ENCODE measurements at regions not wholly inside any gene's neighbourhood (a gene's known extent, or its start where the extent isn't known, plus 50 kb on each side); places are given as distances from the start of the nearest gene placed in this dataset.

DNA sequence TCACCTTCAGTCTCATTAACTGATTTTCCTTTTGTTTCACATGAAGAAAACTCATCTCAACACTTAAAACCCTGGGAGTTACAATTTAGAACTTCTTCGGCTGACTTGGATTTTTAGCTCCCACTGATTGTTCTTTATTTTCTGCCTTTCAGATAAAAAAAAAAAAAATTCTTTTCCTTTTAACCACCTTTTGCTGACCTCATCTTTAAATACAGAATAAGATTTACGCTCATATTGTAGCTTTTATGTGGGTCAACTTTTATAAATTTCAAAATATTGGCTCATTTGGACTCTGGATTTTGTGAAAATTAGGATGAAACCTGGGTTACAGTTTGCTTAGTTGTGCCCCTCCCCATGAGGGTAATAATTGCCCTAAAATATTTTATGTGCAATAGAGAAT, 659.3 kb downstream of the ZNF674 start:
- DNase-seq (ENCODE audit: insufficient read length, low spot score), result no peak
- TF ChIP-seq POLR2A (IDR thresholded peaks at IDR 0.05; ENCODE audit: low read depth, low read length), result no peak
- FAIRE-seq, result no peak

DNA sequence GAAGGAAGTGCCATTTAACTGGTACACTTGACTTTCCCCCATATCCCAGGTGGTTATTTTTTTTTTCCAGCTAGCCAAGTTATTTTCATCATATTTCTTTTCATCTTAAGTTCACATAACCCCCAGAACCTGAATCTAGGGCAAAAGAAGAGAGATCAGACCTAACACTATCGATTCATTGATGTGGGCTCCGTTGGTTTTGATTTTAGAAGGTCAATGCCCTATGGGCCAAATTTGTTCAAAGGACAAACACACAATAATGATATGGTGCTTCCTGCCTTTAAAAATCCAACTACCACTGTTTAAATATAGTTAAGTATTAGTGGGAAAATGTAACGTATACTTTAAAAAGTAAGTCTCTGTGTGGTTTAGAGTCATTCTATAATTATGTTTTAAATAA, 665.7 kb downstream of the ZNF674 start:
- no peak for TF ChIP-seq POLR2A (IDR thresholded peaks at IDR 0.05; ENCODE audit: low read depth, low read length)
- no peak for FAIRE-seq
- no peak for DNase-seq (ENCODE audit: insufficient read length, low spot score)

DNA sequence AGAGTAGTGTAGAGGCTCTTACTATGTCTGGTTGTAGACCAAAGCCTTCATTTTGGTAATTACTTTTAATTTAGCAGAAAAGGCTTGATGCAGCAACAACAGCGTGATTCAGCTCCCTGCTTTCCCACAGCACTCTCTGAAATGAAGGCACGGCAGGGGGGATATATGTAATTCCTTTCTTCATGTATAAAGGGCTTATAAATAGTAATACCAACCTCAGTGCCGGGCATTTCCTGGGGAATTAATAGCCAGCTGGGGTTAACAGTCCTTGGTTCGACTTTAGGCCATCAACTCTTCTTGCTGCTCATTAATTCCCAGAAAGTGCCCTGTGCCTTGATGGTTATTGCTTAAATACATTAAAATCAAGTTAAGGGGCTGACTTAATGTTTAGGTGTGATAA, 669.0 kb downstream of the ZNF674 start:
- TF ChIP-seq POLR2A (IDR thresholded peaks at IDR 0.05; ENCODE audit: low read depth, low read length), result no peak
- FAIRE-seq (no peak), DNase-seq (ENCODE audit: insufficient read length, low spot score) (no peak)

- FAIRE-seq (no peak), DNase-seq (ENCODE audit: insufficient read length, low spot score) (no peak)
- TF ChIP-seq POLR2A (IDR thresholded peaks at IDR 0.05; ENCODE audit: low read depth, low read length), result no peak
Measured at GRCh38 chrX:45873781-45874180, 671.4 kb downstream of the ZNF674 start.

- no peak for TF ChIP-seq POLR2A (IDR thresholded peaks at IDR 0.05; ENCODE audit: low read depth, low read length)
- FAIRE-seq, result no peak
Measured at GRCh38 chrX:45872480-45872879, 671.8 kb upstream of the DIPK2B start.

GRCh38 chrX:45868425-45868824, 667.7 kb upstream of the DIPK2B start:
- DNase-seq (ENCODE audit: insufficient read length, low spot score) (no peak), FAIRE-seq (no peak)
- TF ChIP-seq POLR2A (IDR thresholded peaks at IDR 0.05; ENCODE audit: low read depth, low read length), result no peak

More at GRCh38 chrX:45872480-45872879, 671.8 kb upstream of the DIPK2B start:
- no peak for DNase-seq (ENCODE audit: insufficient read length, low spot score)

GRCh38 chrX:45862801-45863200, 662.1 kb upstream of the DIPK2B start:
- FAIRE-seq (no peak), DNase-seq (ENCODE audit: insufficient read length, low spot score) (no peak)
- TF ChIP-seq POLR2A (IDR thresholded peaks at IDR 0.05; ENCODE audit: low read depth, low read length), result no peak

- FAIRE-seq, result no peak
- DNase-seq (ENCODE audit: insufficient read length, low spot score), result no peak
- no peak for TF ChIP-seq POLR2A (IDR thresholded peaks at IDR 0.05; ENCODE audit: low read depth, low read length)
Measured at GRCh38 chrX:45860450-45860849, 659.8 kb upstream of the DIPK2B start.

DNA sequence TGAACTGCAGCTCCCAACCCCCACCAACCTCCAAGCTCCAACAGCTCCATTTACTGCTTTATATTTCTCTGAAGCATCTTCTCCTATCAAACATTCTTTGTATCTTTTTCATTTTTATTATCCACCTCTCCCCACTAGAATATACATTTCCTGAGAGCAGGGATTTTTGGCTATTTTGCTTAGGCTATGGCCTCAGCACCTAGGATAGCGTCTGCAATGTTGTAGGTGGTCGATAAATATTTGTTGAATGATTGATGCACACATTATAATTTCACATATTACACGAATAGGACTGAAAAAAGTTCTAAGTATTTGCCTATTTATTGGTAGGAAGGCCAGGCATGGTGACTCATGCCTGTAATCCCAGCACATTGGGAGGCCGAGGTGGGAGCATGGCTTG, 658.7 kb upstream of the DIPK2B start:
- TF ChIP-seq POLR2A (IDR thresholded peaks at IDR 0.05; ENCODE audit: low read depth, low read length), result no peak
- FAIRE-seq, result no peak
- no peak for DNase-seq (ENCODE audit: insufficient read length, low spot score)

- TF ChIP-seq POLR2A (IDR thresholded peaks at IDR 0.05; ENCODE audit: low read depth, low read length), result no peak
- no peak for DNase-seq (ENCODE audit: insufficient read length, low spot score)
- FAIRE-seq, result no peak
Measured at GRCh38 chrX:45852884-45853283, 652.2 kb upstream of the DIPK2B start.

GRCh38 chrX:45851434-45851991, 650.8 kb upstream of the DIPK2B start:
- FAIRE-seq, result no peak
- TF ChIP-seq POLR2A (IDR thresholded peaks at IDR 0.05; ENCODE audit: low read depth, low read length), result peak; percentile 62; the same call in 1 of the 2 replicates
- DNase-seq (ENCODE audit: insufficient read length, low spot score), result no peak

DNA sequence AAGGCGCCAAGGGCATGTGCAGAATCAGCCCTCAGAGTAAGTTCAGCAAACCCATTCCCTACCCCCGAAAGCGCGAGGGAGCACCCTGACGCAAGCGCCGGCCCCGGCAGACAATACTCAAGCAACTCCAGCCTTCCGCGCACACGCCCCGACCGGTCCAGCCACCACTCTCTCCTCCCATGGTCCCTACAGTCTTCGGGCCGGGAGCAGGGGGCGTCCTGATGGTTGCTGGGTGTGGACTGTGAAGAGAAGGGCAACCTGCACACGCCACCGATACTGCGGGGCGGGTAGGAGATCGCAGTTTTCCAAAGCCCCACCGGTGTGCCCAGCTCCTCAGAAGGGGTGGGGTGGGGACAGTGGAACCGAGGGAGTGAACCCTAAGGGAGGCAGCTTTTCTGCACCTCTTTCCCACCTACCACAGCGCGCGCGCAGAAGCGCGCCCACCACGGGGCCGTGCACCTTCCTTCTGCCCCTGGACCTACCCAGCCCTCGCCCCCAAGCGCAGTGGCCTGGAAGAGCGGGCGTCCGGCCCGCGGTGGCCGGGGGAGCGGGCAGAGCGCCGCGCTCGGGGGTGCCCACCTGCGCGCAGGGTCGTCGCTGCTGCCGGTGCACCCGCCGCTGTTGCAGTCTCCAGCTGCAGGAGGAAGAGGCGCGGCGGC, 650.2 kb upstream of the DIPK2B start:
- DNase-seq (ENCODE audit: insufficient read length, low spot score) (no peak), FAIRE-seq (no peak)
- TF ChIP-seq POLR2A (IDR thresholded peaks at IDR 0.05; ENCODE audit: low read depth, low read length), result no peak

- no peak for TF ChIP-seq POLR2A (IDR thresholded peaks at IDR 0.05; ENCODE audit: low read depth, low read length)
- DNase-seq (ENCODE audit: insufficient read length, low spot score) (no peak), FAIRE-seq (no peak)
Measured at GRCh38 chrX:45850197-45850774, 649.6 kb upstream of the DIPK2B start.

DNA sequence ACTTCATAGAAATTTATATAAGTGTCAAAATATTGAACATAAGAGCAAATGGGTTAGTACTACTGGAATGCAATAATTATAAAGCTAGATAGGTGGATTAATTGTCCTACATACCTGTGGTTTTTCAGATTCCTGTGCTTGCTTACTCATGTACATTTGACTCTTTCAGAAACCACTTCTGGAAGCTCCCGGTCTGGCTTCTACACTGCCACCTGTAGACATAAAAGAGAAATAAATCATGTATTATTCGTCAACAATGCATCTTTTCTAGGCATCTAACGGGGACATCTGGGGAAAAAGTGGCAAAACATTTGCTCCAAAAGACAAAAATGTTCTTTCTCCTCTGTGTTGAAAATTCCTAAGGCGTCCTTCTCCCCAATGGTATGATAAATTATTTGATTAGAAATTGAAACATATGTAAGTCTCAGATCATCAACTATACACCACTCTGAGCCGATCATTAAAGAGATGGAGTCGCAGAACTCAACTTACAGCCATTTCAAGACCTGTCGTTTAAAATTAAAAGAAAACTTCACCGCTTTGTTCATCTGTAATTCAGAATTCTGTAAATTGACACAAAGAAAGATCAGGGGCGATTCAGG, 648.7 kb upstream of the DIPK2B start:
- no peak for TF ChIP-seq POLR2A (IDR thresholded peaks at IDR 0.05; ENCODE audit: low read depth, low read length)
- no peak for DNase-seq (ENCODE audit: insufficient read length, low spot score)
- FAIRE-seq, result no peak

- no peak for FAIRE-seq
Measured at GRCh38 chrX:45847961-45848360, 647.3 kb upstream of the DIPK2B start.

More at GRCh38 chrX:45847961-45848360, 647.3 kb upstream of the DIPK2B start:
- TF ChIP-seq POLR2A (IDR thresholded peaks at IDR 0.05; ENCODE audit: low read depth, low read length), result no peak
- no peak for DNase-seq (ENCODE audit: insufficient read length, low spot score)

All from H54 (cell line).